ENCODE measurements at regions not wholly inside any gene's neighbourhood (a gene's known extent, or its start where the extent isn't known, plus 50 kb on each side); places are given as distances from the start of the nearest gene placed in this dataset.
"Not testable (repeated sequence)": the region's sequence is repeated elsewhere in the genome, so short reads cannot be mapped to it uniquely, and the experiment has no call there.

DNA sequence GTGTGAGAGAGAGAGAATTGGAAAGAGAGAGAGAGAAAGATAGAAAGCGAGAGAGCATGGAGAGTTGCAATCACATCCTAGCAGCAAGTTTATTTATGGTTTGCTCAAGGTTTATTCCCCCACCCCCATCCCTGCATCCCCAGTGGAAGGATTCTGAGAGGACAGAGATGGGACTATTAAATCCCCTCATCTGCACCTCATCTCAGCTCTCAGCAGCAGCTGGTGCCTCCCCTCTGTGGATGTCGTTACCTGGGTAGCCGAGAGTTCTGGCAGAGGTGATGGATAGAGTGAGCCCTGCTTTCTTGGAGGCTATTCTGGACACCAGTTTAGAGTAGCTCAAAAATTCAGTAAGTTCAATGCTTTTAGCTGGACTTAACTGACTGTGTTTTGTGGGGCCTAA, 132.0 kb upstream of the RAI2 start:
- H3K4me3 Mint-ChIP-seq, result no peak overlapping the region
- no peaks in the 10 kb centered on the region for H3K36me3 Mint-ChIP-seq
- H3K27ac Mint-ChIP-seq, result no peak overlapping the region

DNA sequence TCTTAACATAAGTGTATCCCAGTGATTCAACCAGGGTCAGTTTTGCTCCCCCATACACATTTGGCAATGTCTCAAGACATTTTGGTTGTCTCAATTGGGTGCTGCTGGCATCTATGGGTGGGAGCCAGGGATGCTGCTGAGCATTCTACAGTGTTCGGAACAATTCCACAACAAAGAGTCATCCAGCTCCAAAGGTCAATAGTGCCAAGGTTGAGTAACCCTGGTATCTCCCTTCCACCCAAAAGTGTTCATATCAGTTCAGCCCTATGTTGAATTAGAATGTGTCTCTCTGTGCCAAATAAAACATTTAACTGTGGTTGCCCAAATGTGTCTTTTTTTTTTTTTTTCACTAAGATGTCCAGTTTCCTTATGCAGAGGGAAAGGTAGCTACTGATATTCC, 129.4 kb upstream of the RAI2 start:
- H3K9me3 Mint-ChIP-seq, result no peaks in the 10 kb centered on the region
- DNase-seq, result no peak
- no peak overlapping the region for H3K27ac Mint-ChIP-seq
- H3K27me3 Mint-ChIP-seq, result no peaks in the 10 kb centered on the region
- H3K4me1 Mint-ChIP-seq, result peaks cover 8 to 29% (median 25%) of the 10 kb centered on the region in 4 donors
- H3K36me3 Mint-ChIP-seq, result no peaks in the 10 kb centered on the region
- ATAC-seq, result no peak
- H3K4me3 Mint-ChIP-seq, result no peak overlapping the region
- POLR2A ChIA-PET, result no interaction called here

More for the DNA sequence above, 132.0 kb upstream of the RAI2 start:
- Mint-ChIP-seq H3K4me1 (peaks cover 2 to 6% (median 2%) of the 10 kb centered on the region in 4 donors), H3K27me3 (peaks cover 0 to 2% (median 0%) of the 10 kb centered on the region in 5 donors), H3K9me3 (no peaks in the 10 kb centered on the region)
- POLR2A ChIA-PET, result no interaction called here
- ATAC-seq (no peak), DNase-seq (no peak)

- ATAC-seq (peak; percentile 93 to 96), DNase-seq (peak in 5 of 10 donors; percentile 4 to 71 (median 48))
- Mint-ChIP-seq H3K4me3 (peak overlapping the region in 8 of 10 donors; percentile 14 to 60 (median 34)), H3K9me3 (peaks cover 0 to 6% (median 0%) of the 10 kb centered on the region in 9 donors), H3K27me3 (no peaks in the 10 kb centered on the region), H3K4me1 (peaks cover 9 to 30% (median 28%) of the 10 kb centered on the region in 4 donors), H3K36me3 (peaks cover 0 to 9% (median 0%) of the 10 kb centered on the region in 3 donors), H3K27ac (peak overlapping the region in 7 of 10 donors; percentile 10 to 85 (median 37))
- POLR2A ChIA-PET, result interaction anchor here (1.4 kb wide), 1 partner anchor 11 kb away, joined by 3 read pairs; no protein-coding TSS in a partner anchor
Observed at GRCh38 chrX:17987783-17988182, 126.7 kb upstream of the RAI2 start.

GRCh38 chrX:17986977-17987376, 125.9 kb upstream of the RAI2 start:
- Mint-ChIP-seq H3K9me3 (peaks cover 0 to 9% (median 0%) of the 10 kb centered on the region in 9 donors), H3K36me3 (peaks cover 0 to 12% (median 0%) of the 10 kb centered on the region in 3 donors), H3K27me3 (no peaks in the 10 kb centered on the region), H3K4me1 (peaks cover 9 to 30% (median 28%) of the 10 kb centered on the region in 4 donors), H3K27ac (peak overlapping the region in 1 of 10 donors; percentile 39), H3K4me3 (peak overlapping the region in 4 of 10 donors; percentile 1 to 60 (median 40))
- POLR2A ChIA-PET, result no interaction called here
- ATAC-seq (no peak), DNase-seq (no peak)

DNA sequence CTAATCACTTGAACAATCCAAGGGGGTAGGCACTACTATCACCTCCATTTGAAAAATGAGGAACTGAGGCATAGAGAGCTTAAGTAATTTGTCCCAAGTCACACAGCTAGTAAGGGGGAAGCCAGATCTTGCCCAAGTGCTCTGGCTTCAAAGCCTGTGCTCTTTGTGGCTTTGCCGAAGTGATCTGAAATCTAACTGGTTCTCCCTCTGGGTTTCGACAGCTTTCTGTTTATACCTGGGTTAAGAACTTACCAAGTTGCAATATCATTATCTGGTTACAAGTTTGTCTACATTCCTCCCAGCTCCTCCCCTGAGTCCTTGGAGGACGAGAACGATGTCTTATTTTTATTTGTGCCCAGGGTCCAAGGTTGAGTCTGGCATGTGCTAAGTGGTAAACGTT, 125.3 kb upstream of the RAI2 start:
- H3K27ac Mint-ChIP-seq, result no peak overlapping the region
- H3K9me3 Mint-ChIP-seq, result peaks cover 0 to 14% (median 0%) of the 10 kb centered on the region in 9 donors
- H3K4me3 Mint-ChIP-seq, result peak overlapping the region in 2 of 10 donors; percentile 40 to 41
- no peak for ATAC-seq
- peaks cover 9 to 30% (median 28%) of the 10 kb centered on the region in 4 donors for H3K4me1 Mint-ChIP-seq
- POLR2A ChIA-PET, result no interaction called here
- H3K27me3 Mint-ChIP-seq, result no peaks in the 10 kb centered on the region
- DNase-seq, result no peak
- H3K36me3 Mint-ChIP-seq, result peaks cover 0 to 17% (median 0%) of the 10 kb centered on the region in 3 donors

GRCh38 chrX:17984415-17984814, 123.3 kb upstream of the RAI2 start:
- peaks cover 9 to 30% (median 28%) of the 10 kb centered on the region in 4 donors for H3K4me1 Mint-ChIP-seq
- H3K36me3 Mint-ChIP-seq, result peaks cover 0 to 22% (median 0%) of the 10 kb centered on the region in 3 donors
- peaks cover 0 to 18% (median 0%) of the 10 kb centered on the region in 9 donors for H3K9me3 Mint-ChIP-seq
- H3K27me3 Mint-ChIP-seq, result no peaks in the 10 kb centered on the region
- ATAC-seq, result no peak
- no peak for DNase-seq
- H3K27ac Mint-ChIP-seq, result no peak overlapping the region
- H3K4me3 Mint-ChIP-seq, result no peak overlapping the region
- POLR2A ChIA-PET, result no interaction called here

- no peak for DNase-seq
- no peak for ATAC-seq
- peaks cover 7 to 30% (median 26%) of the 10 kb centered on the region in 4 donors for H3K4me1 Mint-ChIP-seq
- no peaks in the 10 kb centered on the region for H3K27me3 Mint-ChIP-seq
- H3K9me3 Mint-ChIP-seq, result peaks cover 0 to 18% (median 0%) of the 10 kb centered on the region in 9 donors
- POLR2A ChIA-PET, result no interaction called here
- no peak overlapping the region for H3K27ac Mint-ChIP-seq
- peaks cover 0 to 22% (median 0%) of the 10 kb centered on the region in 3 donors for H3K36me3 Mint-ChIP-seq
- H3K4me3 Mint-ChIP-seq, result no peak overlapping the region
Observed at GRCh38 chrX:17983389-17983788, 122.3 kb upstream of the RAI2 start.

GRCh38 chrX:17977696-17978095, 116.6 kb upstream of the RAI2 start:
- peaks cover 0 to 16% (median 0%) of the 10 kb centered on the region in 3 donors for H3K36me3 Mint-ChIP-seq
- DNase-seq, result no peak
- POLR2A ChIA-PET, result no interaction called here
- peaks cover 0 to 1% (median 0%) of the 10 kb centered on the region in 4 donors for H3K4me1 Mint-ChIP-seq
- H3K27me3 Mint-ChIP-seq, result peaks cover 0 to 3% (median 0%) of the 10 kb centered on the region in 5 donors
- H3K27ac Mint-ChIP-seq, result no peak overlapping the region
- no peak for ATAC-seq
- H3K4me3 Mint-ChIP-seq, result no peak overlapping the region
- H3K9me3 Mint-ChIP-seq, result peaks cover 0 to 16% (median 0%) of the 10 kb centered on the region in 9 donors

DNA sequence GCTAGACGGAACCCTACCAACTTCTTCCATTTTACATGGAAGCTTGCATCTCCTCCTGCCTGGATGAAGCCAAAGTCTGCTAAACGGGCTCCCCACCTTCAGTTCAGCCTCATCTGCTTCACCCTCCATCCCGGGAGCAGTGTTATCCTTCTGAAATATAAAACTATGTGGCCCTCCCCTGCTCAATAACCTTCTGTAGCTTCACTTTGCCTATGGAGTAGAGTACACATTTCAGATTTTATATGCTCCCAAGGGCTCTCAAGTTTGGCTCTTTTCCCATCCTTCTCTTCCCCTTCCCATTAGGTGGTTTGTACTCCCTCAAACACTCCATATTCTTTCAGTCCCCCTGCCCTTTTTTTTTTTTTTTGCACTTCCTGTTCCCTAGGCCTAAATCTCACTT, 115.9 kb upstream of the RAI2 start:
- Mint-ChIP-seq H3K4me3 (no peak overlapping the region), H3K4me1 (peaks cover 0 to 1% (median 0%) of the 10 kb centered on the region in 4 donors), H3K27me3 (peaks cover 0 to 3% (median 0%) of the 10 kb centered on the region in 5 donors), H3K36me3 (peaks cover 0 to 14% (median 0%) of the 10 kb centered on the region in 3 donors), H3K9me3 (peaks cover 0 to 9% (median 0%) of the 10 kb centered on the region in 9 donors), H3K27ac (no peak overlapping the region)
- ATAC-seq, result no peak
- POLR2A ChIA-PET, result no interaction called here
- no peak for DNase-seq

DNA sequence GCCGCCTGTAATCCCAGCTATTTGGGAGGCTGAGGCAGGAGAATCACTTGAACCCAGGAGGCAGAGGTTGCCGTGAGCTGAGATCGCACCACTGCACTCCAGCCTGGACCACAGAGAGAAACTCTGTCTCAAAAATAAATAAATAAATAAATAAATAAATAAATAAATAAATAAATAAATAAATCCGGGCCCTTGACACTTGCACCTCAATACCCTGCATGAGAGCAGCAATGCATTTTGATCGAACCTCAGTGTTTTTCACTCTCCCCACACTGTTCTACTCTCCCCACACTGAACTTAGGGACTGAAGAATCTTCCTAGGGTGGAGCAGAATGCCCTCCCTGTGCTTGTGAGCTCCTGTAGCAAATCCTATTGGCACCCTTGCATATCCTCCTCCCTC, 114.3 kb upstream of the RAI2 start:
- DNase-seq, ATAC-seq, H3K36me3 Mint-ChIP-seq, POLR2A ChIA-PET, H3K27ac Mint-ChIP-seq, H3K4me3 Mint-ChIP-seq, H3K4me1 Mint-ChIP-seq, H3K9me3 Mint-ChIP-seq, H3K27me3 Mint-ChIP-seq: not testable (repeated sequence)

DNA sequence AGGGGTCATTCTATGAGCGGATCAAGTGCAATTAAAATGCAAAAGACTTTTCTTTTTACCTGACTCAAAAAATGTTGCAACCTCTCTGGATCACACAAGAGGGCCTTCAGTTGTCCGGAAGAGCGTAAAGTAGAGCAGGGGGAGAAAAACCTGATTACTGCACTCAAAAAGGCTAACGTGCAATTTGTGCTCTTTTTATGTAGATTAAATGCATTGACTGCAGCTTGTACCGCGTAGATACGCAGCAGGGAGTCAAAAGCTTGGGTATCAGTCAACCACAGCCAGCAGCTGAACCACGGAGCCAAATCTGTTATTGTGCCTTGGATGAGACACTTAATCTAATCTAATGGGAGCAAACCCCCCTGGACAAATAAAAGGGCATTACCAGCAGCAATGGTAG, 107.3 kb upstream of the RAI2 start:
- DNase-seq, result no peak
- no peak for ATAC-seq
- Mint-ChIP-seq H3K4me1 (no peaks in the 10 kb centered on the region), H3K27me3 (peaks cover 0 to 9% (median 0%) of the 10 kb centered on the region in 5 donors), H3K27ac (no peak overlapping the region), H3K4me3 (no peak overlapping the region), H3K9me3 (peaks cover 0 to 3% (median 0%) of the 10 kb centered on the region in 9 donors), H3K36me3 (peaks cover 0 to 14% (median 0%) of the 10 kb centered on the region in 3 donors)
- POLR2A ChIA-PET, result no interaction called here

DNA sequence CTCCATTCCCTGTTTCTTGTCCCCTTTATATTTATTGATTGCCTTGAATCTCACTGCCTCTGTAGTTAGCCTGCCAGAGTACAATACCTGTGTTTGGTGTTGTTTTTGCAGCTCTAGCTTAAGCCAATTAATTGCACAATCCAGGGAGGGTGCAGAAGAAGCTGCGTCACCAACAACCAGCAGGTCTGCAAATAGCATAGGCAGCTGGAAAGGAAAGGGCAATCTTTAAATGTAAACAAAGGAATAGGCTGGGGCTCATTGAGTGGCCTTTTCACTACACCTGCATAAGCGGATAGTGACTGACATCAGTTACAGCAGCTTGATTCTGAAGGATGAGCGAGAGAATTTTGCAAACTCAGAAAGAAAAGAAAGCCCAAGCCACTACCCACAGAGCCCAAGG, 106.8 kb upstream of the RAI2 start:
- peaks cover 0 to 14% (median 0%) of the 10 kb centered on the region in 3 donors for H3K36me3 Mint-ChIP-seq
- H3K9me3 Mint-ChIP-seq, result peaks cover 0 to 3% (median 0%) of the 10 kb centered on the region in 9 donors
- H3K27ac Mint-ChIP-seq, result no peak overlapping the region
- no peaks in the 10 kb centered on the region for H3K4me1 Mint-ChIP-seq
- H3K27me3 Mint-ChIP-seq, result peaks cover 0 to 9% (median 0%) of the 10 kb centered on the region in 5 donors
- POLR2A ChIA-PET, result no interaction called here
- no peak overlapping the region for H3K4me3 Mint-ChIP-seq
- DNase-seq (no peak), ATAC-seq (no peak)

- DNase-seq (no peak), ATAC-seq (no peak)
- H3K27ac Mint-ChIP-seq, result no peak overlapping the region
- no peak overlapping the region for H3K4me3 Mint-ChIP-seq
- H3K4me1 Mint-ChIP-seq, result no peaks in the 10 kb centered on the region
- POLR2A ChIA-PET, result no interaction called here
- peaks cover 0 to 14% (median 0%) of the 10 kb centered on the region in 3 donors for H3K36me3 Mint-ChIP-seq
- H3K27me3 Mint-ChIP-seq, result peaks cover 0 to 9% (median 0%) of the 10 kb centered on the region in 5 donors
- H3K9me3 Mint-ChIP-seq, result peaks cover 0 to 4% (median 0%) of the 10 kb centered on the region in 9 donors
Observed at GRCh38 chrX:17964871-17965270, 103.8 kb upstream of the RAI2 start.

DNA sequence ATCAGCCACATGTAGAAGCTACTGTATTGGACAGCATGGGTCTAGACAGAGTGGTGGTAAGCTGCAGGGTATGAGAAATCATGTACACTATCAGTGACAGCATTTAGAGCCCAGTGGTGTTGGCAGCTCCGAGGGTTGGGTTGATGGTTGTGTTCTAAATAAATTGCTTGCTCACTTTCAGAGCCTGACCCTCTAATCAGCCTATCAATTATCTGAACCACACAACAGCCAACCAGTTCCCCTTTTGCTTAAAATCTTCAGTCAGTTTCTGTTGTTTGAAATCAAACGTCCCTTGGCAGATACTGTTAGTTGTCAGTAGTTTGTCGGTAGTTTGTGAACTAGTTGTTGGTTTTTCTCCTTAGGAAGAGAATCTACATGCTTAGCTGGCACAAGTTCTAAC, 99.8 kb upstream of the RAI2 start:
- peaks cover 0 to 9% (median 0%) of the 10 kb centered on the region in 5 donors for H3K27me3 Mint-ChIP-seq
- H3K4me1 Mint-ChIP-seq, result no peaks in the 10 kb centered on the region
- no peak overlapping the region for H3K4me3 Mint-ChIP-seq
- ATAC-seq (no peak), DNase-seq (no peak)
- H3K9me3 Mint-ChIP-seq, result peaks cover 0 to 4% (median 0%) of the 10 kb centered on the region in 9 donors
- POLR2A ChIA-PET, result no interaction called here
- peaks cover 0 to 9% (median 0%) of the 10 kb centered on the region in 3 donors for H3K36me3 Mint-ChIP-seq
- H3K27ac Mint-ChIP-seq, result no peak overlapping the region
